H1 (cell line): ENCODE measurements at regions not wholly inside any gene's neighbourhood (a gene's known extent, or its start where the extent isn't known, plus 50 kb on each side); places are given as distances from the start of the nearest gene placed in this dataset.

Experiments used
- ATF2 ChIP-seq: IDR thresholded peaks from 2 replicates; pipeline ENCODE4 v1.6.1; 2012; ENCODE audit warnings: low read length, inconsistent platforms
- CTCF ChIP-seq, 3 experiments: IDR thresholded peaks; 1 replicate in 2 of 3; 2 replicates in 1 of 3; pipeline versions ENCODE4 v1.5.1 to v1.6.1; 2011; ENCODE audit warnings: low read length in 3 of 3, mild to moderate bottlenecking in 3 of 3, inconsistent platforms in 2 of 3, low read depth in 1 of 3, moderate library complexity in 1 of 3; ENCODE audit not compliant: insufficient read depth in 1 of 3; ENCODE audit errors: control extremely low read depth in 1 of 3
- GABPA ChIP-seq: IDR thresholded peaks from 2 replicates; pipeline ENCODE4 v1.6.1; 2011; ENCODE audit warnings: mild to moderate bottlenecking, low read length, moderate library complexity, borderline replicate concordance; ENCODE audit not compliant: insufficient read depth
- HDAC2 ChIP-seq, 2 experiments: fragments of 300-600 bp in 1 of 2; sonication (generic) in 1 of 2; IDR thresholded peaks; 2 replicates each; pipeline ENCODE4 v1.6.1; 2011 to 2012; ENCODE audit warnings: low read depth in 2 of 2, low read length in 2 of 2, mild to moderate bottlenecking in 2 of 2, moderate library complexity in 2 of 2, borderline replicate concordance in 1 of 2, inconsistent platforms in 1 of 2
- JUND ChIP-seq: IDR thresholded peaks from 2 replicates; pipeline ENCODE4 v1.6.1; 2011; ENCODE audit warnings: mild to moderate bottlenecking, improper control_type of control experiment, low read length
- NRF1 ChIP-seq: IDR thresholded peaks from 2 replicates; pipeline ENCODE4 v1.6.1; 2011; ENCODE audit warnings: mild to moderate bottlenecking, low read depth, low read length, improper control_type of control experiment
- POLR2A ChIP-seq, 2 experiments: IDR thresholded peaks; 1 replicate in 1 of 2; 2 replicates in 1 of 2; pipeline ENCODE4 v1.6.1; 2011; ENCODE audit warnings: low read depth in 2 of 2, low read length in 2 of 2, mild to moderate bottlenecking in 2 of 2; ENCODE audit errors: control extremely low read depth in 1 of 2
- POU5F1 ChIP-seq: IDR thresholded peaks from 2 replicates; pipeline ENCODE4 v1.6.1; 2011; ENCODE audit warnings: low read depth, mild to moderate bottlenecking, low read length, moderate library complexity
- RAD21 ChIP-seq, 2 experiments: IDR thresholded peaks in 1 of 2; conservative IDR thresholded peaks in 1 of 2; 2 replicates each; pipeline ENCODE4 v1.6.1; 2011; ENCODE audit warnings: low read depth in 2 of 2, low read length in 2 of 2, improper control_type of control experiment in 1 of 2, inconsistent platforms in 1 of 2, mild to moderate bottlenecking in 1 of 2, moderate library complexity in 1 of 2
- RFX5 ChIP-seq: IDR thresholded peaks from 2 replicates; pipeline ENCODE4 v1.6.1; 2011; ENCODE audit warnings: low read depth, low read length, improper control_type of control experiment, borderline replicate concordance
- SIX5 ChIP-seq: IDR thresholded peaks from 2 replicates; pipeline ENCODE4 v1.6.1; 2011; ENCODE audit warnings: mild to moderate bottlenecking, low read depth, low read length
- TEAD4 ChIP-seq: IDR thresholded peaks from 2 replicates; pipeline ENCODE4 v1.6.1; 2012; ENCODE audit warnings: low read depth, low read length, inconsistent platforms, mixed read lengths
- TF ChIP-seq, protein P1 (sequence below): IDR thresholded peaks from 2 replicates; pipeline ENCODE4 v1.6.1; 2011; ENCODE audit warnings: low read depth, mild to moderate bottlenecking, low read length; ENCODE audit not compliant: insufficient read depth
- TF ChIP-seq, protein P2 (sequence below): IDR thresholded peaks from 2 replicates; pipeline ENCODE4 v1.6.1; 2012; ENCODE audit warnings: inconsistent platforms

DNA sequence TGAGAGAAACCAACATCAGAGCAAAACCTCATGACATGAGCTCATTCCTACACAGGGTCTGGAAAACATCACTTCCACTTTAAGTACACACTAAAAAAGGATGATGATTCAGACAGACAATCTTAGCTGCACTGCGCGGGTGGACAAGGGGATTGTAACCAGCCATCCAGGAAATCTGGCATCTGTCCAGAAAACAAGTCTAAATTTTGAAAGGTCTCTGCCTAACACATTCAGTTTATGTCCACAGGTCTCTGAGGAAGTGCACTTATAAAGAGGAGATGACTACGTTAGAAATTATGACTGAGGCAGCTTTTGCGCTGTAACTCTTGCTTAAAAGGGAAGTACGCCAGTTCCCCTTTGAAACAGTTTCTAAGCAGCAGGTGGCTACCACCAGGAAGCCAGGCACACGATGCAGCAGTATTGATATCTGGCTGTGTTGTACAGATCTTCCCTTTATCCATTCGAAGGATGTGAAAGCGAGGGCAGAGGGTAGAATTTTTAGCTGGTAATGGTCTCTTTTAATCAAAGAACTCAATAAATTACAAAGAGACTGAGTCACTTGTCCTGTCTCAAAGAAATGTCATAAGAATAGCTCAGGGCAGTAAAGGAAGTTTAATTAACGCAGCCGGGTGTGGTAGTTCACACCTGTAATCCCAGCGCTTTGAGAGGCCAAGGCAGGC is 128.0 kb downstream of the SETD4 start:
- TF ChIP-seq RAD21 (IDR thresholded peaks at IDR 0.05 in 1 of 2, conservative IDR thresholded peaks at IDR 0.05 in 1 of 2; ENCODE audit: low read depth in 2 of 2, low read length in 2 of 2) (no peak), POU5F1 (no peak), HDAC2 (IDR thresholded peaks at IDR 0.05; ENCODE audit: borderline replicate concordance in 1 of 2, low read depth in 2 of 2, low read length in 2 of 2) (no peak), RFX5 (no peak), CTCF (IDR thresholded peaks at IDR 0.05; ENCODE audit: control extremely low read depth in 1 of 3, insufficient read depth in 1 of 3, low read depth in 1 of 3, low read length in 3 of 3) (no peak), GABPA (no peak), ATF2 (no peak), SIX5 (no peak), POLR2A (IDR thresholded peaks at IDR 0.05; ENCODE audit: control extremely low read depth in 1 of 2, low read depth in 2 of 2, low read length in 2 of 2) (no peak), NRF1 (no peak), TEAD4 (no peak), JUND (no peak)
- TF ChIP-seq, protein P1, sequence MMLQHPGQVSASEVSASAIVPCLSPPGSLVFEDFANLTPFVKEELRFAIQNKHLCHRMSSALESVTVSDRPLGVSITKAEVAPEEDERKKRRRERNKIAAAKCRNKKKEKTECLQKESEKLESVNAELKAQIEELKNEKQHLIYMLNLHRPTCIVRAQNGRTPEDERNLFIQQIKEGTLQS, result no peak
- TF ChIP-seq, protein P2, sequence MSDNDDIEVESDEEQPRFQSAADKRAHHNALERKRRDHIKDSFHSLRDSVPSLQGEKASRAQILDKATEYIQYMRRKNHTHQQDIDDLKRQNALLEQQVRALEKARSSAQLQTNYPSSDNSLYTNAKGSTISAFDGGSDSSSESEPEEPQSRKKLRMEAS, result no peak
